GM12872 (cell line): ENCODE measurements at regions not wholly inside any gene's neighbourhood (a gene's known extent, or its start where the extent isn't known, plus 50 kb on each side); places are given as distances from the start of the nearest gene placed in this dataset.

Source experiments
- TF ChIP-seq, protein P1 (sequence below): IDR thresholded peaks from 3 replicates; pipeline ENCODE4 v1.5.1; 2011; ENCODE audit warnings: low read depth, mild to moderate bottlenecking, low read length, moderate library complexity; ENCODE audit not compliant: insufficient read depth

GRCh38 chr18:46281185-46282176 lies 177.3 kb downstream of the HAUS1 start:
- TF ChIP-seq, protein P1, sequence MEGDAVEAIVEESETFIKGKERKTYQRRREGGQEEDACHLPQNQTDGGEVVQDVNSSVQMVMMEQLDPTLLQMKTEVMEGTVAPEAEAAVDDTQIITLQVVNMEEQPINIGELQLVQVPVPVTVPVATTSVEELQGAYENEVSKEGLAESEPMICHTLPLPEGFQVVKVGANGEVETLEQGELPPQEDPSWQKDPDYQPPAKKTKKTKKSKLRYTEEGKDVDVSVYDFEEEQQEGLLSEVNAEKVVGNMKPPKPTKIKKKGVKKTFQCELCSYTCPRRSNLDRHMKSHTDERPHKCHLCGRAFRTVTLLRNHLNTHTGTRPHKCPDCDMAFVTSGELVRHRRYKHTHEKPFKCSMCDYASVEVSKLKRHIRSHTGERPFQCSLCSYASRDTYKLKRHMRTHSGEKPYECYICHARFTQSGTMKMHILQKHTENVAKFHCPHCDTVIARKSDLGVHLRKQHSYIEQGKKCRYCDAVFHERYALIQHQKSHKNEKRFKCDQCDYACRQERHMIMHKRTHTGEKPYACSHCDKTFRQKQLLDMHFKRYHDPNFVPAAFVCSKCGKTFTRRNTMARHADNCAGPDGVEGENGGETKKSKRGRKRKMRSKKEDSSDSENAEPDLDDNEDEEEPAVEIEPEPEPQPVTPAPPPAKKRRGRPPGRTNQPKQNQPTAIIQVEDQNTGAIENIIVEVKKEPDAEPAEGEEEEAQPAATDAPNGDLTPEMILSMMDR, result peak; percentile 95

DNA sequence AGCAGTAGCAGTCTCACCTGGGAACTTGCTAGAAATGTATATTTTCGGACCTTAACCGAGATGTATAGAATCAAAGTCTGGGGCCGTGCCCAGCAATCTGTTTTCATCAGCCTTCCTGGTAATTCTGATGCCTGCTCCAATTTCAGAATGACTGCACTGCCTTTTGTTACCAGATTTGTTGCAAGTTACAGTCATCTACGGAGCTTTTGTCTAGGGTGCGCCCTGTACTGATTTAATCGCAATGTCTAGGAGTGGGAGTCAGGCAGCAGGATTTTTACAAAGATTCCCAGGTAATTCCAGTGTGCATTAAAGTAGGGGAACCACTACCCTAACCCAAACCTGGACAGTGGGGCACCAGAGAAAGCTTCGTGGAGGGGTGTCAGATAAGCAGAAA lies 178.0 kb downstream of the HAUS1 start:
- TF ChIP-seq, protein P1, result no peak

DNA sequence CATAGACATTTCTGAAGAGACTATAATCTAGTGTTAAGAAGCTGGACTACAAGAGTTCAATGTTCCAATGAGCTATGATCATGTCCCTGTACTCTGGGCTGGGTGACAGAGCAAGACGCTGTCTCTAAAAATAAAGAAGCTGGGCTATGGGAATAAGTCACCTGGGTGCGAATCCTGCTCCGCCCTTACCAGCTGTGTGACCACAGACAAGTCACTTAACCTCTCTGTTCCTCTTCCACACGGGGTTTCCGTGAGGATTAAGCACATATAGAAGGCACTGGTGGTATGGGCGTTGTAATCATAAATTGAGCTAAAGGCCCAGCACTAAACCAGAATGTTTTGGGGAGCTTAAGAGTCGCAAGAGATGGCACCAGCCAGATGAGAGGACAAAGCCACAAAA lies 178.5 kb downstream of the HAUS1 start:
- TF ChIP-seq, protein P1, result no peak

DNA sequence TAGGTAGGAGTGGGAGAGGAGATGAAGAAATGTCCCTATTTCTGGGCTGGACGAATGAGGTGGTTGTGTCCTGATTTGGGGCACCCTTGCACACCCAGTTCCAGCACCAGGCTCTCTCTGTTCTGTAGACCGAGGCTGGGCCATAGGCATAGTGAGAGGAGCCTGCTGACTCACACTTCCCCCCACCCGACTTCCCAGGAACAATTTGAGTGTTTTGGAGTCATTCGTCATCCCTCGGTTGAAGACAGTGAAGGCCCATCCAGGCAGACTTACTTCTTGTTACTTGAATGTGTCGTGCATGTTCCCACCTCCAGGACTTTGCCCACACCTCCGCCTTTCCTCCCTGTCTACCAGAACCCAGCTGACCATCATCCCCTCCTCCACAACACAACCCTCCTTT lies 179.1 kb downstream of the HAUS1 start:
- TF ChIP-seq, protein P1, result no peak

GRCh38 chr18:46283895-46284295 lies 179.7 kb downstream of the HAUS1 start:
- TF ChIP-seq, protein P1, result no peak

- TF ChIP-seq, protein P1, result no peak
Measured at GRCh38 chr18:46289463-46289862, 185.3 kb downstream of the HAUS1 start.

- TF ChIP-seq, protein P1, result no peak
Measured at GRCh38 chr18:46289931-46290330, 185.7 kb downstream of the HAUS1 start.
